Fibroblast of the aortic adventitia (primary cell): ENCODE measurements at regions not wholly inside any gene's neighbourhood (a gene's known extent, or its start where the extent isn't known, plus 50 kb on each side); places are given as distances from the start of the nearest gene placed in this dataset.
A peak's percentile ranks its signal among the peaks of the same experiment; 100 is the strongest.

Experiments used
- DNase-seq: peaks from one replicate; pipeline ENCODE4 v3.0.0-alpha.2; 2010; ENCODE audit warnings: low read depth
- H3K4me3 ChIP-seq: 2 replicates; pipeline ENCODE4 v1.5.1; 2011; ENCODE audit warnings: low read depth, mild to moderate bottlenecking, control low read depth, low read length, moderate library complexity
- TF ChIP-seq, protein P1 (sequence below): IDR thresholded peaks from 2 replicates; pipeline ENCODE4 v1.5.1; 2011; ENCODE audit warnings: mild to moderate bottlenecking, low read length, control low read depth, inconsistent platforms; ENCODE audit not compliant: insufficient read depth

DNA sequence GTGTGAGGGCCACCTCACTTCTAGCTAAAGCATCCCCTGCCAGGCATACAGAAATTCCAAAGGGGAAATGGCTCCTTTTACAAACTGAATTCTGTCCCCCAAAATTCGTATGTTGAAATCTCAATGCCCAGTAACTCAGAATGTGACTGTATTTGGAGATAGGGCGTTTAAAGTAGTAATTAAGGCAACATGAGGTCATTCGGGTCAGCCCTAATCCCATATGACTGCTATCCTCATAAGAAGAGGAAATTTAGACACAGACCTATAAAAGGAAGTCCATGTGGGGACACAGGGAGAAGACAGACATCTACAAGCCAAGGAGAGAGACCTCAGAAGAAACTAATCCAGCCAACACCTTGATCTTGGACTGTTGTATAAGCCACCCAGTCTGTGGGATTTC, 119.1 kb downstream of the CHST1 start:
- DNase-seq: no peak
- TF ChIP-seq, protein P1, sequence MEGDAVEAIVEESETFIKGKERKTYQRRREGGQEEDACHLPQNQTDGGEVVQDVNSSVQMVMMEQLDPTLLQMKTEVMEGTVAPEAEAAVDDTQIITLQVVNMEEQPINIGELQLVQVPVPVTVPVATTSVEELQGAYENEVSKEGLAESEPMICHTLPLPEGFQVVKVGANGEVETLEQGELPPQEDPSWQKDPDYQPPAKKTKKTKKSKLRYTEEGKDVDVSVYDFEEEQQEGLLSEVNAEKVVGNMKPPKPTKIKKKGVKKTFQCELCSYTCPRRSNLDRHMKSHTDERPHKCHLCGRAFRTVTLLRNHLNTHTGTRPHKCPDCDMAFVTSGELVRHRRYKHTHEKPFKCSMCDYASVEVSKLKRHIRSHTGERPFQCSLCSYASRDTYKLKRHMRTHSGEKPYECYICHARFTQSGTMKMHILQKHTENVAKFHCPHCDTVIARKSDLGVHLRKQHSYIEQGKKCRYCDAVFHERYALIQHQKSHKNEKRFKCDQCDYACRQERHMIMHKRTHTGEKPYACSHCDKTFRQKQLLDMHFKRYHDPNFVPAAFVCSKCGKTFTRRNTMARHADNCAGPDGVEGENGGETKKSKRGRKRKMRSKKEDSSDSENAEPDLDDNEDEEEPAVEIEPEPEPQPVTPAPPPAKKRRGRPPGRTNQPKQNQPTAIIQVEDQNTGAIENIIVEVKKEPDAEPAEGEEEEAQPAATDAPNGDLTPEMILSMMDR: no peak

GRCh38 chr11:45544826-45545225, 120.6 kb downstream of the CHST1 start:
- TF ChIP-seq, protein P1: no peak
- DNase-seq: no peak
- H3K4me3 ChIP-seq: no peak overlapping the region

More for the DNA sequence above, 119.1 kb downstream of the CHST1 start:
- H3K4me3 ChIP-seq: no peak overlapping the region

DNA sequence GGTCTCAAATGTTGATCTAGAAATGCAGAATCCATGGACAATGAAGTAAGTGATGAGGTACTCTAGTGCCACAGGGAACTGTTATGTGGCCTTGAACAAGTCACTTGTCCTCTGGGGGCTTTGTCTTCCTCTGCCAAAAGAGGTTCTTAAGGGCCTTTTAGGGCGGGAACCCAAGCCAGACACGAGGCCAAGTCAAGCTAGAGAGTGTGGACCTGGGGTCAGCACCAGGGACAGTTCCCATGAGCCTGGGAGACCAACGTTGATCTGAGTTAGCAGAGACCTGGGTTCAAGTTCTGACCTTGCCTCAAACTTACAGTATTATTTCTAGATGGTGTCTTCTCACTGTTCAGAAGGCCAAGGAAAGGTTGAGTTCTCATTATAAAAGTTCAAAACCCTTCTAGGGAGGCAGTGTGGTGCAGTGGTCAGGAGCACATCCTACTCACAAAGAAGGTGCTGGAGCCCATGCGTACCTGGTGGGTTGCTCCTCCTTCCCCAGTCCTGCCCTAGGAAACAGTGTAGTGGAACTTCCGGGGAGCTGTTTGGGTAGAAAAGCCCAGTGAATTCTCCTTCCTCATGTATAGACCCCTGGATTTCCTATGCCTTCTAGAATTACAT, 121.5 kb downstream of the CHST1 start:
- no peak overlapping the region for H3K4me3 ChIP-seq
- peak; percentile 17 for DNase-seq
- TF ChIP-seq, protein P1: no peak

GRCh38 chr11:45543081-45543480, 122.3 kb downstream of the CHST1 start:
- TF ChIP-seq, protein P1: no peak
- no peak overlapping the region for H3K4me3 ChIP-seq
- no peak for DNase-seq

DNA sequence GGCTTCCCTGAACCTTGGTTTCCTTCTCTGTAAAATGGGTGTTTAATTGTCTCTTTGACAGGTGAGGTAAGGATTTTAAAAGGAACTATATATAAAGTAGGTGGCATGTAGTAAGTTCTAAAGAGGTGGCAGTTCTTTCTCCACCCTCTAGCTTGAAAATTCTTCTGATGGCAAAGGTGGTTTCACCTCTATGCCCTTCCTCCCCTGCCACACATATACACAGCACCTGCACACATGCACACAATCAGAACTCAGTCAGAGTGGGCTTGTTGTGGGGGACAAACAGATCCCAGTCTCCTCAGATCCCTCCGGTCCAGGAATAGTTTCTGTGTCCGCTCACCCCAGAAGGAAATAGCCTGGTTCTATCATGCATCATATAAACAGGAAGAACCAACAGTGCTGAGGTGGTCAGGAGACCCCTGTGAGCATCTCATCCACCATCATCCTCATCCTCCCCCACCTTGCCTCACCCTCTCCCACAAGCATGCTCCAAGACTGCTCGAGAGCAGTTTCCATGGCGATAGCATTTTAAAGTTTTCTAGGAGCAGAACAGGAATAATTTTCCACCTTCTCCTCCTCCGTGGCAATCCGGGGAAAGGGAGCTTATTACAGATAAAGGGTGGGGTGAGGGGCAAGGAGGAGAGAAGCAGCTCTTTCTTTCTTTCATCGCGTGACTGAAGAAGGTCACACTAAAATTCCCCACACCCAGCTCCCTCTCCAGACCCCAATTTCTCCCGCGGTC, 123.6 kb downstream of the CHST1 start:
- TF ChIP-seq, protein P1: no peak
- DNase-seq: no peak
- H3K4me3 ChIP-seq: no peak overlapping the region

GRCh38 chr11:45538939-45539338, 126.5 kb downstream of the CHST1 start:
- no peak overlapping the region for H3K4me3 ChIP-seq
- TF ChIP-seq, protein P1: no peak
- no peak for DNase-seq
